PFSK-1 (cell line): ENCODE measurements at regions not wholly inside any gene's neighbourhood (a gene's known extent, or its start where the extent isn't known, plus 50 kb on each side); places are given as distances from the start of the nearest gene placed in this dataset.

Experiments
- FOXP2 ChIP-seq: optimal IDR thresholded peaks from 2 replicates; pipeline ENCODE3; 2011; ENCODE audit warnings: borderline replicate concordance, control low read depth, inconsistent platforms; ENCODE audit not compliant: insufficient read depth; ENCODE audit errors: extremely low read length, extremely low read depth
- POLR2AphosphoS5 ChIP-seq: IDR thresholded peaks from 2 replicates; pipeline ENCODE4 v1.6.1; 2012; ENCODE audit warnings: low read depth, mild to moderate bottlenecking, control low read depth, low read length, moderate library complexity
- REST ChIP-seq, 2 experiments: IDR thresholded peaks; 2 replicates each; pipeline versions ENCODE4 v1.6.1 to v1.8.0; 2011 to 2012; ENCODE audit warnings: low read depth in 2 of 2, low read length in 2 of 2, control low read depth in 1 of 2, inconsistent platforms in 1 of 2, mild to moderate bottlenecking in 1 of 2, moderate library complexity in 1 of 2; ENCODE audit not compliant: insufficient read depth in 1 of 2
- SIN3A ChIP-seq: IDR thresholded peaks from 2 replicates; pipeline ENCODE4 v1.6.1; 2012; ENCODE audit warnings: mild to moderate bottlenecking, low read length, moderate library complexity, borderline replicate concordance; ENCODE audit not compliant: insufficient read depth
- TAF1 ChIP-seq: IDR thresholded peaks from 2 replicates; pipeline ENCODE4 v1.6.1; 2012; ENCODE audit warnings: low read length, control low read depth, borderline replicate concordance; ENCODE audit not compliant: insufficient read depth

GRCh38 chr4:53647547-53647946, 56.3 kb upstream of the LNX1 start:
- no peak for TF ChIP-seq FOXP2
- TF ChIP-seq REST (IDR thresholded peaks at IDR 0.05; ENCODE audit: insufficient read depth in 1 of 2, low read depth in 2 of 2, low read length in 2 of 2), result no peak
- no peak for TF ChIP-seq TAF1
- no peak for TF ChIP-seq POLR2AphosphoS5
- TF ChIP-seq SIN3A, result no peak

GRCh38 chr4:53646795-53647194, 55.5 kb upstream of the LNX1 start:
- TF ChIP-seq SIN3A, result no peak

- TF ChIP-seq TAF1 (no peak), REST (IDR thresholded peaks at IDR 0.05; ENCODE audit: insufficient read depth in 1 of 2, low read depth in 2 of 2, low read length in 2 of 2) (no peak), FOXP2 (no peak), POLR2AphosphoS5 (no peak), SIN3A (no peak)
Observed at GRCh38 chr4:53645108-53645507, 53.8 kb upstream of the LNX1 start.

GRCh38 chr4:53644607-53645006, 53.3 kb upstream of the LNX1 start:
- TF ChIP-seq SIN3A (no peak), TAF1 (no peak), FOXP2 (no peak), REST (IDR thresholded peaks at IDR 0.05; ENCODE audit: insufficient read depth in 1 of 2, low read depth in 2 of 2, low read length in 2 of 2) (no peak), POLR2AphosphoS5 (no peak)
